BE2C (cell line): ENCODE measurements at regions not wholly inside any gene's neighbourhood (a gene's known extent, or its start where the extent isn't known, plus 50 kb on each side); places are given as distances from the start of the nearest gene placed in this dataset.
A peak's percentile ranks its signal among the peaks of the same experiment; 100 is the strongest.
"Not testable (repeated sequence)": the region's sequence is repeated elsewhere in the genome, so short reads cannot be mapped to it uniquely, and the experiment has no call there.

ENCODE experiments used
- DNase-seq: peaks from one replicate; pipeline ENCODE4 v3.0.0-alpha.2; 2020
- H3K27me3 ChIP-seq: fragments of 250-450 bp; sonication (Bioruptor Pico); 2 replicates; pipeline ENCODE4 v1.5.1; 2020; ENCODE audit warnings: mild to moderate bottlenecking
- H3K36me3 ChIP-seq: fragments of 250-450 bp; sonication (Bioruptor Pico); 2 replicates; pipeline ENCODE4 v1.5.1; 2020; ENCODE audit warnings: mild to moderate bottlenecking
- H3K4me1 ChIP-seq: fragments of 250-450 bp; sonication (Bioruptor Pico); 2 replicates; pipeline ENCODE4 v1.5.1; 2020
- H3K4me3 ChIP-seq: 2 replicates; pipeline ENCODE4 v1.5.1; 2011; ENCODE audit warnings: low read depth, low read length
- H3K9me3 ChIP-seq: fragments of 250-450 bp; sonication (Bioruptor Pico); 2 replicates; pipeline ENCODE4 v1.5.1; 2020
- CTCF ChIP-seq: IDR thresholded peaks from 2 replicates; pipeline ENCODE4 v1.5.1; 2012; ENCODE audit warnings: mild to moderate bottlenecking, low read depth, low read length

GRCh38 chr2:130264901-130265320, 66.7 kb upstream of the TUBA3E start:
- not testable (repeated sequence) for H3K36me3 ChIP-seq, DNase-seq, H3K27me3 ChIP-seq, H3K9me3 ChIP-seq, H3K4me3 ChIP-seq
- peaks cover 11% of the 10 kb centered on the region for H3K4me1 ChIP-seq

GRCh38 chr2:130264501-130264900, 66.3 kb upstream of the TUBA3E start:
- no peak overlapping the region for H3K4me3 ChIP-seq
- no peak for DNase-seq
- H3K36me3 ChIP-seq, result no peaks in the 10 kb centered on the region
- no peaks in the 10 kb centered on the region for H3K9me3 ChIP-seq
- peaks cover 11% of the 10 kb centered on the region for H3K4me1 ChIP-seq
- no peaks in the 10 kb centered on the region for H3K27me3 ChIP-seq
- TF ChIP-seq CTCF, result no peak

- no peak overlapping the region for H3K4me3 ChIP-seq
- H3K4me1 ChIP-seq, result peaks cover 11% of the 10 kb centered on the region
- H3K9me3 ChIP-seq, result no peaks in the 10 kb centered on the region
- H3K27me3 ChIP-seq, result no peaks in the 10 kb centered on the region
- H3K36me3 ChIP-seq, result no peaks in the 10 kb centered on the region
- no peak for DNase-seq
- no peak for TF ChIP-seq CTCF
Observed at GRCh38 chr2:130264046-130264445, 65.8 kb upstream of the TUBA3E start.

- no peaks in the 10 kb centered on the region for H3K9me3 ChIP-seq
- H3K4me3 ChIP-seq, result no peak overlapping the region
- no peak for TF ChIP-seq CTCF
- H3K4me1 ChIP-seq, result peaks cover 11% of the 10 kb centered on the region
- DNase-seq, result no peak
- no peaks in the 10 kb centered on the region for H3K27me3 ChIP-seq
- H3K36me3 ChIP-seq, result no peaks in the 10 kb centered on the region
Observed at GRCh38 chr2:130263606-130264005, 65.4 kb upstream of the TUBA3E start.

GRCh38 chr2:130261970-130262760, 63.9 kb upstream of the TUBA3E start:
- H3K4me1 ChIP-seq, result peaks cover 11% of the 10 kb centered on the region
- no peak overlapping the region for H3K4me3 ChIP-seq
- no peak for TF ChIP-seq CTCF
- no peaks in the 10 kb centered on the region for H3K27me3 ChIP-seq
- H3K9me3 ChIP-seq, result no peaks in the 10 kb centered on the region
- no peaks in the 10 kb centered on the region for H3K36me3 ChIP-seq
- DNase-seq, result peak; percentile 72

- H3K36me3 ChIP-seq, result no peaks in the 10 kb centered on the region
- no peaks in the 10 kb centered on the region for H3K9me3 ChIP-seq
- H3K4me1 ChIP-seq, result peaks cover 11% of the 10 kb centered on the region
- H3K4me3 ChIP-seq, result no peak overlapping the region
- DNase-seq, result no peak
- H3K27me3 ChIP-seq, result no peaks in the 10 kb centered on the region
- no peak for TF ChIP-seq CTCF
Observed at GRCh38 chr2:130261099-130261498, 62.9 kb upstream of the TUBA3E start.

- DNase-seq, result no peak
- Histone ChIP-seq H3K27me3 (no peaks in the 10 kb centered on the region), H3K9me3 (no peaks in the 10 kb centered on the region), H3K36me3 (no peaks in the 10 kb centered on the region), H3K4me1 (peaks cover 11% of the 10 kb centered on the region), H3K4me3 (no peak overlapping the region)
- no peak for TF ChIP-seq CTCF
Observed at GRCh38 chr2:130259594-130259993, 61.4 kb upstream of the TUBA3E start.
